ENCODE measurements at regions not wholly inside any gene's neighbourhood (a gene's known extent, or its start where the extent isn't known, plus 50 kb on each side); places are given as distances from the start of the nearest gene placed in this dataset.

DNA sequence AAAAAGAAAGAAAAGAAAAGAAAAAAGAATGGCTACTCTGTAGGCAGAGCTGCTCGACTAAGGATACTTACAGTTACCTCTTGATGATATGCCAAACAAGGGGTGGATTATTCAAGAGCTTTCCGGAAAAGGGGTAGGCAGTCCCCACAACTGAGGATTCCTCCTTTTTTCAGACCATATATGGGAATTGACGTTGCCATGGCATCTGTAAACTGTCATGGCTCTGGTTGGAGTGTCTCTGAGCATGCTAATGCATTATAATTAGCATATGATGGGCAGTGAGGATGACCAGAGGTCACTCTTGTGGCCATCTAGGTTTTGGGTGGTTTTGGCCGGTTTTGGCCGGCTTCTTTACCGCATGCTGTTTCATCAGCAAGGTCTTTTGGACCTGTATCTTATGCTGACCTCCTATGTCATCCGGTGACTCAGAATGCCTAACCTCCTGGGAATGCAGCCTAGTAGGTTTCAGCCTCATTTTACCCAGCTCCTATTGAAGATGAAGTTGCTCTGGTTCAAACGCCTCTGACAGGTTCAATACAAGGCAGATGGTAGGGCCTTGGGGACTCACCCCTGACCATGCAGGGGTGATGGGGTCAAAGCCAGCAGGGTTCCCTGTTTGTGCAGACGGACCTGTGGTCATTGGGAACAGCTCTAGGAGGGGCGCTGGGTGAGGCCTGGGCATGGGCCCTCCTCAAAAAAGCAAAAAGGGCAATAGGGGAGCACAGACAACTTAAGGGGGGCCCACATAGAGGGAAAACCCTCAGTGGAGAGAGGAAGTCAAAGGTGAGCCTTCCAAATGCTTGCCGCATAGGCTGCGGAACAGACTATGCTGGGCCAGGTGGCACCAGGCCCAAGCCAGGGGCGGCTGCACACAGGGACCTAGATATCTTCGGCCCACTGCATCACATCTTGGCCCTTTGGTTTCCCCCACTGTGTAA lies 251.2 kb upstream of the RAB6C start:
- no peak for DNase-seq (ENCODE audit: low read depth)

GRCh38 chr2:129729011-129729410 lies 250.5 kb upstream of the RAB6C start:
- DNase-seq (ENCODE audit: low read depth): no peak

- no peak for DNase-seq (ENCODE audit: low read depth)
These were observed 249.8 kb upstream of the RAB6C start for GRCh38 chr2:129729646-129730045.

- DNase-seq (ENCODE audit: low read depth): no peak
These were observed 248.5 kb upstream of the RAB6C start for GRCh38 chr2:129730979-129731378.

DNA sequence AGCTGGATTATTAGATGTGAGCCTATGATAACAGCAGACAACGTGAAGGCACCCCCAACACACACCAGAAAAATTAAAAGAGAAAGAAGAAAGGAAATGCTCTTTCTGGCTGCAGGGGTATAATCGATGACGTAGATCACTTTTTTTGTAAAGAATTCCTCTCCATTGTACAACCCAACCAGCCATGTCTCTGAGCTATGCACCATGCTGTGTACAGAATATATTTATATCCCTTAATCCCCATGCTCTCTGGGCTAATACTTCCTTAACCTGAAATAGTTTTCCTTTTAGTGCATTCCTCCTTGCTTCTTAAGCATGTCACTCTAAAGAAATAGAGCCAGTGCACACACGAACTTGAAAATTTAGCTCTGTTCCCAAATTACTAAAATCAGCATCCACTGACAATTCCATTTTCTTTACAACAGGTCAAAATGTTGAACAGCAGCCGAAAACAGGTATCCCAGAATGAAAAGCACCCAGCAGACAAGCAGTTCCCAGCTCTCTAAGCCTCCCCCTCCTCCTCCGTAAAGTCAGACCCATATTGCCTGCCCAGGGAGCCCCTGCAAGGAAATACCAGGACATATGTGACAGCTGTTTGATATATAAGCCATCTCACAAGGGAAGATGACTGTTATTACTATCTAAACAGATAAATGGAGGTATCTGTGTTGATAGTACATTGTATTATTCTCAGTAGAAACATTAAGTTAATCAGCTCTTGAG lies 247.4 kb upstream of the RAB6C start:
- DNase-seq (ENCODE audit: low read depth): no peak

GRCh38 chr2:129732630-129733026 lies 246.8 kb upstream of the RAB6C start:
- no peak for DNase-seq (ENCODE audit: low read depth)

DNA sequence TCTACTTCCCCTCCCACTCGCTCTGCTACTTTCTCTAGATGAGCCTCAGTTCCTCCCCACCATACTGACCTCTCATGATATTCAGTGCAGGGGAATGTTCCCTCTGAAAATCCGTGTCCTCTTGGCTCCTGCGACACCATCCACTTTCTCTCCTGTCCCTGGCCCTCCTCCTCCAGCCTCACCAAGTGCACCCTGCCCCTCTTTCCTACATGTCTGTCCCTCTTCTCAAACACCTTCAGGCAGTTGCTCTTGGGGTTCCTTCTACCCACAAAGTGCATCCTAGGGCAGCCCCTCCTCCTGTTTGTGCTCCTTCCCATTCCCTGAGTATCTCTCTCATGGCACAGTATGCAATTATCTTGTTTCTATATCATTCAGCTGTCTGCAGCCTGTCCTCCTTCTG lies 246.4 kb upstream of the RAB6C start:
- no peak for DNase-seq (ENCODE audit: low read depth)

DNA sequence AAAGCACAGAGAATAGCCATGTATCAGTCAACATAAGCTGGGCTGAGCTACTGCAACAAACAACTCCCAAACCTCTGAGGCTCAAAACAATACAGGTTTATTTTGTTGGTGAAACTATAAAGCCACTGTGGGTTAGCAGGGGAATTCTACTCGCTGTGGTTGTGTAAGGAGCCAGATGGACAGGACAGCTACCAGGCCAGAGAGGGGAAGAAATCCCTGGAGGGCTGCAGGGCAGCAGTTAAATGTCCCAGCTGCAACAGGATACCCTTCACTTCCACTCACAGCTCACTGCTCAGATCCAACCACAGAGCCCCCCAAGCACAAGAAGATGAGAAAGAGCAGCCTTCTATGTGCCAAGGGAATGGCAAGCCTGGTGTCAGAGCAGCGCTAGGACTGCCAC lies 245.9 kb upstream of the RAB6C start:
- no peak for DNase-seq (ENCODE audit: low read depth)

- DNase-seq (ENCODE audit: low read depth): no peak
These were observed 245.0 kb upstream of the RAB6C start for GRCh38 chr2:129734343-129735034.

DNA sequence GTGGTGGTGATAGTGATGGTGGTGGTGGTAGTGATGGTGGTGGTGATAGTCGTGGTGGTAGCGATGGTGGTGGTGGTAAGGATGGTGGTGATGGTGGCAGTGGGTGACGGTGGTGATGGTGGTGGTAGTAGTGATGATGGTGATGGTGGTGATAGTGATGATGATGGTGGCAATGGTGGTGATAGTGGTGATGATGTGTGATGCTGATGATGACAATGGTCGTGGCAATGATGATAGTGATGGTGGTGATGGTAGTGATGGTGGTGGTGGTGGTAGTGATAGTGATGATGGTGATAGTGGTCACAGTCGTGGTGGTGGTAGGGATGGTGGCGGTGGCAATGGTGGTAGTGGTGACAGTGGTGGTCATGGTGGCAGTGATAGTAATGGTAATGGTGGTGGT lies 243.9 kb upstream of the RAB6C start:
- DNase-seq (ENCODE audit: low read depth): no peak

DNA sequence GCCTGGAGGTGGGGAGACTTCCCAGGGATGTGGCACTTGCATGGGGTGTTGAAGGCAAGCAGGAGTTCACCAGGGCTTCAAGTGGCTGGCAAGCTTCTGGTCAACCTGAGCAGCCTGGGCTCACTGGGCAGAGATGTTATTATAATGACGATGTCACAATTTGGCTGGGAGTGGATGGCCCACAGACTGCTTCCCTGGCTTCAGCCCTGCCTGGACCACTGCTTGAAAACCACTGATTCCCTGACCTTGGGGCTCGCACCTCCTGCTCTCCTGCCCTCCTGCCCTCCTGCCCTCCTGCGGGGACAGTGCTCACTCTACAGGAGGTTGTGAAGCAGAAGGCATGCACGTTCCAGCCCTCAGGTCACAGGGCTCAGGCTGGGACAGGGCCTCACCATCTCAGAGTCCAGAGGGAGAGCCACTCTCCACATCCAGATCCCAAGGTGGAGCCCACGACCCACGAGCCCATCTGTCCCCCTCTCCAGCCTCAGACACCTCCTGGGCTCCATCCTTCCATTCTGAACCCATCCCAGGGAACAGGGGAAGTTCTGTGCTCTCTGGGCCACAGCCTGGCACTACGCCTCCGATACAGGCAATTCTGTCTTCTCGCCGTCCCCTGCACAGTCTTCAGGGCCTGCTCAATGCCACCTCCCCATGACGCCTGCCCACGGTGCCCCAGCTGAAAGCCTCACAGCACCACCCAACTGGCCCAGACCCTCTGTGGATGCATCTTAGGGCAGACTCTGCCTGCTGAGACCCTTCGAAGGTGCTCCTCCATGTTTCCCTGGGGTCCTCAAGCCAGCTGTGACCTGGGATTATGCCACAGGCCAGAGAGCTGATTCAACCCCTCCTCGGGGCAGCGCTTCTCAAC lies 241.6 kb upstream of the RAB6C start:
- no peak for DNase-seq (ENCODE audit: low read depth)

GRCh38 chr2:129738799-129739198 lies 240.7 kb upstream of the RAB6C start:
- DNase-seq (ENCODE audit: low read depth): no peak

GRCh38 chr2:129740504-129740903 lies 239.0 kb upstream of the RAB6C start:
- no peak for DNase-seq (ENCODE audit: low read depth)

DNA sequence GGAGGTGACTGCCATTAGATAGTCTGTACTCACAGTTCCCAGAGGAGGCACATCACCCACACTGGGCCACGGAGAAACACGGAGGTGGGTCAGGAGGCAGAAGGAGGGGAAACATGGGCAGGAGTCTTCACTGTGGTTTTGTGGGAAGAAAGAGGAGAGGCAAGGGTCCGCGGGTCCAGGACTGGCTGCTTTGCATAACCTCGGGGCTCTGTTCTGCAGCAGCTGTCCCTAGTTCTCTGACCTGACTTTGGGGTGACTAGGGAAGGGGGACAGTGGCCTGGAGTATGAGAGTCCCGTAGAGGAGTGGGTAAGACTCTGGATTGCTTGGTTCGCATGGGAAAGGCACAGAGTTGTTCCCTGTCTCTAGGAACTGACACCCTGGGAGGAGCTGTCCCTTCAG lies 238.3 kb upstream of the RAB6C start:
- DNase-seq (ENCODE audit: low read depth): no peak

DNA sequence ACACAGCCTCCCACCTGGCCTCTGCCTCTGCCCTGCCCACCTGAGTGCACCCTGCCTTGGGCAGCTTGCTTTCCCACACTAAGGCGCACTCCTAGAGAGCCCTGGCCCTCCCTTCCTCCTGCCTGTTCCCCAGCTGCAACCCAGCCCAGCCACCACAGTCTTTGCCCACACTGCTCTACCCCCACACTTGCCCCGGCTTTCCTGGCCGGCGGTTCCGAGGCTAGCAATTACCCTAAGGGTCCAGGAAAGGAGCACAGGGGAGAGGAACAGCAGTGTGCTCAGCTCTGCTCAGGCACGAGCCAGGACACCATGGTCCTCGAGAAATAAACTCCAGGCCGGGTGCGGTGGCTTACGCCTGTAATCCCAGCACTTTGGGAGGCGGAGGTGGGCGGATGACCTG lies 237.8 kb upstream of the RAB6C start:
- no peak for DNase-seq (ENCODE audit: low read depth)

DNA sequence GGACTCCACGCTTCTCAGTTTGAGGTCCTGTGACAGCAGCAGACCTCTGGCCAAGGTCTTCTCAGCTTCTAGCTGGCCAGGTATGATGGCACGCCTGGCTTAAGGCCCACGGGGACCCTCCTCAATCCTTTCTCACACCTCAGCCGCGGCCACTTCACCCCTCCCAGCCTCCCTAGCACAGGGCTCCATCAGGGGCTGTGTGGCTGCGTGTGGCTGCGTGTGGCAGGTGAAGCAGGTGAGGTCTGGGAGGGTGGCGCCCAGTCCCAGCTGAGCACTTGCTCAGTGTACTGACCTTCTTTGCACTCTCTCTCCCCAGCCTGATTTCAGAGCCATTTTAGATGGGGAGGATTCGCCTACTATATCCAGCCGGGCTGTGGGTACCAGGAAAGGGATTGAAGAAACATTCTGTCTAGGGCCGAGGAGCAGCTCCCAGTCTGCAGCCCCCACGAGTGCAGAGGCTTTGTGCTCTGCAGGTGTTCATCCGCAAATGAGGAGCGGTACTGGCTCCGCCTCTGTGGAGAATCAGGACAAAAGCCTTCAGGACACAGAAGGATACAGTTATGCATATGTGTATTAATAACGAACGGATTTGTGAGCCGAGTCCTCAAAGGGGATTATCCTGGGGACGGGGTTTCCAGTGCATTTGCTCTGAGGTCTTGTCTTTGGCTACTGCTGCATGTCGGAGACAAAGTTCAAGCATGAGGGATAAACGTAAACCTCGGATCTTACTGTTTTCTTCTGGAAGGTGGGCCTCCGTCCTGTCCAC lies 236.9 kb upstream of the RAB6C start:
- DNase-seq (ENCODE audit: low read depth): no peak

DNA sequence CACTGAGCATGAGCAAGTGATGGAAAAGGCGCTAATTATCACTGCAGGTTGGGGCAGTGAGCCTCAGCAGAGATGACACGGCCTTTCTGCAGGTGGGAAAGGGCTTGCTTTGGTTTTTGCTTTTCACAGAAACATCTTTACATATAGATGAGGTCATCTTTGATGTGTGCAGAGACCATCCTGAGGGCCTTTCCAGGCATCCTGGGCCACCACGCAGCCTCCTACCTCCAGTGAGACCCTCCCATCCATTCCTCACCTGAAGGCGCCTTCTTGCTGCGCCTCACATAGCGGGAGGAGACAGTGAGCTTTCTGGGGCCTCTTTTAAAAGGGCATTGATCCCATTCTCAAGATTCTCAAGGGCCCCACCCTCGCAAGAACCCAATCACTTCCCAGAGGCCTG lies 235.3 kb upstream of the RAB6C start:
- DNase-seq (ENCODE audit: low read depth): no peak

GRCh38 chr2:129744649-129745048 lies 234.8 kb upstream of the RAB6C start:
- no peak for DNase-seq (ENCODE audit: low read depth)

DNA sequence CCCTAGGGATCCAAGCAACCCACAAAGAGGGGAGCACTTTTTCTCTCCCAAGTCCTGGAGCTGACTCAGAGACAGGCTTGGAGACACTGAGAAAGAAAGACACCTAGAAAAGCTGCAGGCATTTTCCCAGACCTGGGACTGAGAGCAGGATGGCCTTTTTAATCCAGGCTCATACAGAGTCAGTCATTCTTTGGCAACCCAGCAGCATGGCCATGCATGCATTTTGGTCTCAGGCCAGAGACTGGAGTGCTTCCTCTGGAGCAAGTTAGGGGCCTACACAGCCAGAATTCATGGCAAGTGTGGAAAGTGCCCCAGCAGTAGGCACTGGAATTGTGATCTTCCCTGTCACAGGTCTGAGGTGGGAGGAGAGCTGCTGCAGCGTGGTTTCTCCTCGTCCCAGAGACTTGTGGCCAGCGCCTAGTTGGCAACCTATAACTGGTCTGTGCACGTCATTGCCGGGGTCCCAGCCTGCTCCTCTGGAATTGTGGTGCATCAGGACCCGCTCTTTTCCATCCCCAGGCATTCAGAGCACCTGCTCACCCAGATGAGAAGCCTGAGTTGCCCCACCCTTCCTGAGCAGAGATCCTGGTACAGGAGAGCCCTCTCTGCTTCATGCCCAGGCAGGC lies 231.9 kb upstream of the RAB6C start:
- no peak for DNase-seq (ENCODE audit: low read depth)

DNA sequence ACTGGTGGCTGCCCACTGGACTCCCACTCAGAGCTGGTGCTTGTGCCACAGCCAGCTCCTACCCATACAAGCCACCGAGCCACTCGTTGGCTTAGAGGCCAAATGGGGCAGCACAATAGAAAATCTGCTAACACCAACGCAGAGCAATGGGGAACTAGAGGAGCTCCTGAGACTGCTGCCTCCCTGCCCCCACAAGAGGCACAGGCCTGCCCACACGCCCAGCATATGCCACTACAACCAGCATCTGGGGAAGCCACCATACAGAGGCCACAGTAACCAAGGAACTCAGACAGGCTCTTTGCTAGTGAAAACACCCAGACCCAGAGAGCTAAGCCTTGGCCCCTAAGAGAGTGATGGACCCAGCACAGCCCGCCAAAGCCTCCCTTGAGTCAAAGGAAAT lies 231.2 kb upstream of the RAB6C start:
- no peak for DNase-seq (ENCODE audit: low read depth)

DNA sequence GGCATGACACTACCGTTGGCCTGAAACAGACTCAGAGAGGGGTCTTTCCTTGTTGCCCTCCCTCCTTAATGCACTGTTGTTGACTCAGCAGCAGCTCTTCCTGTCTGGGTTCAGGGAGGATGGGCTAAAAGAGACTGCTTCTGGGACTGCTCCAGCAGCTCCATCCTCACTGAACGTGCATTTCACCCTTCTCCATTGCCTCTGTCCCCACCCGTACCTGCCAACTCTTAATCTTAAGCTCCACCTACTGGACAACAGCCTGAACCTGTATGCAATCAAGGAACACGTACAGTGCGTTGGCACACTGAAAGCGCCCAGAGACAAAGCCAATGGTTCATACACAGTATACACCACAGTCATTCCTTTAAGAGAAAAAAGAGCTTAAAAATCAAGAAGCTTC lies 230.8 kb upstream of the RAB6C start:
- no peak for DNase-seq (ENCODE audit: low read depth)

Measured in non-pigmented ciliary epithelial cell (primary cell).